ENCODE measurements at regions not wholly inside any gene's neighbourhood (a gene's known extent, or its start where the extent isn't known, plus 50 kb on each side); places are given as distances from the start of the nearest gene placed in this dataset.

GRCh38 chr13:71935166-71935840, 68.3 kb upstream of the DACH1 start:
- ATAC-seq (ENCODE audit: low read depth in 2 of 2): no peak
- no peak overlapping the region for H3K27ac Mint-ChIP-seq

GRCh38 chr13:71924931-71925330, 57.9 kb upstream of the DACH1 start:
- H3K9me3 ChIP-seq (ENCODE audit: control insufficient read depth in 2 of 2, low read length in 2 of 2): no peaks in the 10 kb centered on the region
- H3K27ac ChIP-seq (ENCODE audit: insufficient read depth, low read length, poor library complexity, severe bottlenecking): no peak overlapping the region
- Mint-ChIP-seq H3K4me3 (no peak overlapping the region), H3K27ac (no peak overlapping the region), H3K4me1 (no peaks in the 10 kb centered on the region), H3K36me3 (no peaks in the 10 kb centered on the region), H3K9me3 (peaks cover 0 to 13% (median 5%) of the 10 kb centered on the region in 7 donors), H3K27me3 (no peaks in the 10 kb centered on the region)
- no peak overlapping the region for H3K4me3 ChIP-seq (ENCODE audit: low read depth, low read length)
- no peaks in the 10 kb centered on the region for H3K36me3 ChIP-seq (ENCODE audit: control insufficient read depth, insufficient read depth, low read length)
- no peaks in the 10 kb centered on the region for H3K4me1 ChIP-seq (ENCODE audit: control insufficient read depth, insufficient read depth, low read length, poor library complexity, severe bottlenecking)
- ATAC-seq (ENCODE audit: low read depth in 2 of 2) (no peak), DNase-seq (no peak)
- no peaks in the 10 kb centered on the region for H3K27me3 ChIP-seq (ENCODE audit: control insufficient read depth, insufficient read depth, low read length)

More at GRCh38 chr13:71935166-71935840, 68.3 kb upstream of the DACH1 start:
- Histone ChIP-seq H3K27me3 (ENCODE audit: control insufficient read depth, insufficient read depth, low read length) (no peaks in the 10 kb centered on the region), H3K4me1 (ENCODE audit: control insufficient read depth, insufficient read depth, low read length, poor library complexity, severe bottlenecking) (no peaks in the 10 kb centered on the region), H3K27ac (ENCODE audit: insufficient read depth, low read length, poor library complexity, severe bottlenecking) (no peak overlapping the region), H3K4me3 (ENCODE audit: low read depth, low read length) (no peak overlapping the region), H3K36me3 (ENCODE audit: control insufficient read depth, insufficient read depth, low read length) (no peaks in the 10 kb centered on the region), H3K9me3 (ENCODE audit: control insufficient read depth in 2 of 2, low read length in 2 of 2) (no peaks in the 10 kb centered on the region)
- no peak for DNase-seq
- peaks cover 0 to 24% (median 0%) of the 10 kb centered on the region in 7 donors for H3K9me3 Mint-ChIP-seq
- no peaks in the 10 kb centered on the region for H3K27me3 Mint-ChIP-seq
- H3K4me1 Mint-ChIP-seq: no peaks in the 10 kb centered on the region
- no peaks in the 10 kb centered on the region for H3K36me3 Mint-ChIP-seq
- H3K4me3 Mint-ChIP-seq: no peak overlapping the region

GRCh38 chr13:71922194-71922593, 55.2 kb upstream of the DACH1 start:
- H3K4me3 Mint-ChIP-seq: no peak overlapping the region
- Histone ChIP-seq H3K27me3 (ENCODE audit: control insufficient read depth, insufficient read depth, low read length) (no peaks in the 10 kb centered on the region), H3K9me3 (ENCODE audit: control insufficient read depth in 2 of 2, low read length in 2 of 2) (no peaks in the 10 kb centered on the region), H3K27ac (ENCODE audit: insufficient read depth, low read length, poor library complexity, severe bottlenecking) (no peak overlapping the region), H3K4me3 (ENCODE audit: low read depth, low read length) (no peak overlapping the region), H3K4me1 (ENCODE audit: control insufficient read depth, insufficient read depth, low read length, poor library complexity, severe bottlenecking) (no peaks in the 10 kb centered on the region), H3K36me3 (ENCODE audit: control insufficient read depth, insufficient read depth, low read length) (no peaks in the 10 kb centered on the region)
- peaks cover 0 to 16% (median 0%) of the 10 kb centered on the region in 7 donors for H3K9me3 Mint-ChIP-seq
- H3K4me1 Mint-ChIP-seq: no peaks in the 10 kb centered on the region
- ATAC-seq (ENCODE audit: low read depth in 2 of 2) (no peak), DNase-seq (no peak)
- H3K36me3 Mint-ChIP-seq: no peaks in the 10 kb centered on the region
- H3K27me3 Mint-ChIP-seq: no peaks in the 10 kb centered on the region
- H3K27ac Mint-ChIP-seq: no peak overlapping the region
